OCI-LY3 (cell line): ENCODE measurements at regions not wholly inside any gene's neighbourhood (a gene's known extent, or its start where the extent isn't known, plus 50 kb on each side); places are given as distances from the start of the nearest gene placed in this dataset.

ENCODE experiments used
- CTCF ChIP-seq: fragments of 200-600, 300-600 bp; sonication (generic); IDR thresholded peaks from 2 replicates; pipeline ENCODE4 v1.5.1; 2014; ENCODE audit warnings: antibody characterized with exemption, low read length, low read depth
- EZH2phosphoT487 ChIP-seq: fragments of 200-600 bp; shearing (Covaris generic); IDR thresholded peaks from 2 replicates; pipeline ENCODE4 v1.6.1; 2018; ENCODE audit warnings: antibody characterized with exemption, mixed run types, low read depth

DNA sequence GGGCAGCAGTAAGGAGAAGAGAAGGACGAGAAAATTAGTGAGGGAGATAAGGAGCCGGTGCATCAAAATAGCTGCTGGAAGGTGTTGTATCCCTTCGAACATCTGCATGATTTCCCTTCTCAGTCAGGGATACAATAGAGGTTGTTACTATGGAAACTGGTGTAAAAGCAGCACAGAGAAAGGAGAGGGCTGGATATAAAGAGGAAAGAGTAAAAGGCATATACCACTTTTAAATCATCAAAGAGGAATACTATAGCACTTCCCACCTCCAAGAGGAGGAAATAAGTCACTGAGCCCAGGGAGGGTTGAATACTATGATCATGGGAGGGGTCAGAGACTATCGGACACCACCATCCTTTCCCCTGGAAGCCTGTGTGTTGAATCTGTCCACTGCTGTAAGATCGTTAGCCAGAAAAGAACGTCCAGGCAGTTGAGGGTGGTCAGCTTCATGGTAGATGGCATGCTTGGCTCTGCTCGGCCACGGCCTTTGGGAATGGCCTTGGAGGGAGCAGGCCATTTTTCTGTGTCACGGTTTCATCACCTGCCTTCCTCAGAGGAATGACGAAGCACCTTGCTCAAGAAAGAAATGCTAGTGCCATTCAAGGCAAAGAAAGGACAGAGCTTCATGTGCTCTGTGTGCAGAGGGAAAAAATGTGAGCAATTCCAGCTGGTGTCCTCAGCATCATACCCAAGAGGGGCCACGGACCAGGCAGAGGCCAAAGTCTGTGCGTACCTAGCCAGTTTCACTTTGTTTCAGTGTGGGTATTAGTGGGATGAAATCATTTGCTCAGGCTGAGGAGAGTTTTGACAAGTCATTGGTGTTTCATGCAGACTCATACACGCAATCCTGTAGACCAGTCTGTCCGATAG lies 64.2 kb downstream of the IRF2BP2 start:
- no peak for TF ChIP-seq CTCF
- TF ChIP-seq EZH2phosphoT487 = no peak
